MV-4-11 (cell line): ENCODE measurements at regions not wholly inside any gene's neighbourhood (a gene's known extent, or its start where the extent isn't known, plus 50 kb on each side); places are given as distances from the start of the nearest gene placed in this dataset.

Experiments
- DNase-seq: peaks from one replicate; lab custom pipeline; 2025; lab: John Stamatoyannopoulos, UW

DNA sequence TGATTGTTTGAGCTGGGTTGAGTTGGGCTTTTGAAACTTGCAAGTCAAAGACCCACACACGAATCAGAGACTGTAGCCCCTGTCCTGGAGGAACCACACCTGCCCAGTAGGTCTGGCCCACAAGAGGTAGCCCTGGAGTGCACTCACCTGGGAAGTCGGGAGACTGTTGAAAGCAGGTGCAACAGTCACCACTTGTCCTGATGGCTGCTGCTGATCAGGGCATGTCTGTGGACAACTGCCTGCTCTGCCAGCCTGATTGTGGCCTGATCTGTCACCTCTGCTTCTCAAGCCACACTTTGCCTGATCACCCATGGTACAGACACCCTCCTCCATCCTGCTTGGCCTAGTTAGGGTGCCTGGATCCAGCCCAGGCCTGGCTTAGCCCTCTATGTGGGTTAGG is 105.0 kb upstream of the HAAO start:
- no peak for DNase-seq

DNA sequence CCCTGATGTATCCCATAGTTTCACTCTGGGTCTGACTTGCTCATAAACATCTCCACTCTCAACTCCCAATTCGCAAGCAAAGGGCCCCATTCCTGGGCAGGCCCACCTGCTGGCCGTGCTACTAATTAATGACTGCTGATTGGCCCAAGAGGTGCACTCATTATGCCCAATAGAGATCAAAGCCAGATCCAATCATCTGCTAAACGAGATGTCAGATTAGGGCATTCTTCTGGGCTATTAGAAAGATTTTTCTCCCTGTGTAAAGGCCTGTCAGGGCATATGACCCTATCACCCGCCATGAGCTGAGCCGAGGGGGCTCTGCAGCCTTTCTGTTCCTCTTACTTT is 103.4 kb upstream of the HAAO start:
- DNase-seq = no peak

DNA sequence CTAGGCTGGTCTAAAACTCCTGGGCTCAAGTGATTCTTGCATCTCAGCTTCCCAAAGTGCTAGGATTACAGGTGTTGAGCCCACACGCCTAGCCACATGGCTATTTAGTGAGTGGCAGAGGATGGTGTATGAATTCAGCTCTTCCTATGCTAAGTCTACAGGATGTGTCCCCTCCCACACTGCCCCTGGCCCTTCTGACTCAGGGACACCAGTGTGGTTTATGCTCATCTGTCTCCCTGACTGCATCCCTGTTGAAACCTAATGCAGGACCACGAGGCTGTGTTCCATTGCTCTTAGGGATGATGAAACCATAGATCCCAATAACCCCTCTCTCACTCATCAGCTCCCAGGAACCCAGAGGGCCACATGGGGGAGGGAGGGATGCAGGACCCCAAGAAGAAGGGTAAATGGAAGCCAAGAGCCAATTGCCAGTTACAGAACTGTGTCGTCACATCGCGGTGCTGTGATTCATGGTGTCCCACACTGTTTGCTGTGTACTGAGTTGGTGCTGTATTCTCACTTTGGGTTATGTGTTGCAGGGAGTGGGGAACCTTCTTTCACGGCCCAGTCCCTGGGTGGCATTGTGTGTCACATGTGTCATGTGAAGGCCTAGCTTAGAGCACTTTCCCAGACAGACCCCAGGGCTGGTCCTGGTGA is 102.9 kb upstream of the HAAO start:
- peak; percentile 16 for DNase-seq

DNA sequence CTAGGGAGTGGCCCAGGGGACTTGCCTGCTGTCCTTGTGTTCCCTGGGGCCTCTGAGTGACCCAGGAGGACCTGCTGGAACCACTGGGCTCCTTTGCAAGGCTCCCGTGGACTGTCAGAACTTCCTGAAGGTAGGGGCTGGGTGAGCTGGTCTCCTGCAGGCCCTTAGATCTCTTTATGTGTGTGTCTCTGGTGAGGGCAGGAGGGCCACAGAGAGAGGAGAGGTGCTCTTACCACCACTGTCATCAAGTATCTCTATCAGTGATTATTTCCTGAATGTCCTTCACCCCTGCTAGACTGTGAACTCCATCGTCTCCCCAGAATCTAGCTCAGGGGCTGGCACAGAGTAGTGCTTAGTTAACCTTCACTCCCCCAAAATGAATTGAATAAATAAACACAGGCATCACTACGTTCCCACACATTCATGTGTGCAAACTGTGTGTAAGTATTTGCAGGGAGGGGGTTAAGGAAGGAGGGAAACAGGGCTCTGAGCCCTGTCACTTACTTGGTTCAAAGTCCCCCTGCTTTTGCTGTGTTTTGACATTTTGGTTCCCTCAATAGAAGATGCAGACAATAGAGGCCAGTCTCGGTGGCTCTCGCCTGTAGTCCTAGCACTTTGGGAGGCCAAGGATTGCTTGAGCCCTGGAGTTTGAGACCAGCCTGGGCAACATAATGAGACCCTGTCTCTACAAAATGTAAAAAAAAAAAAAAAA is 100.8 kb upstream of the HAAO start:
- DNase-seq = no peak

DNA sequence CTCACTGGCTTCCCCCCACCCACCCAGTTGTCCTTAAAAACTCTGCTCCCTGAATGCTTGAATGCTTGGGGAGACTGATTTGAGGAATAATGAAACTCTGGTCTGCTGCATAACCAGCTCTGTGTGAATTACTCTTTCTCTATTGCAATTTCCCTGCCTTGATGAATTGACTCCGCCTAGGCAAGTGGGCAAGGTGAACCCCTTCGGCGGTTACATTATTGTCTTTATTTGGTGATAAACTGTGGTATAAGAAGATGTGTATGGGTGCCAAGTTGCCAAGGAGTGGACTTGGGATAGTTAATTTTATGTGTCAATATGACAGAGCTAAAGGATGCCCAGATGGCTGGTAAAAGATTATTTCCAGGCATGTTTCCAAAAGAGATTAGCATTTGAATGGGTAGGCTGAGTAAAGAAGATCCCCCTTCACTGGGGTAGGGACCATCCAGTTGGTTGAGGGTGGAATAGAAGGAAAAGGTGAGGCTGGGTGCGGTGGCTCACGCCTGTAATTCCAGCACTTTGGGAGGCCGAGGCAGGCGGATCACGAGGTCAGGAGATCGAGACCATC is 98.5 kb upstream of the HAAO start:
- no peak for DNase-seq

DNA sequence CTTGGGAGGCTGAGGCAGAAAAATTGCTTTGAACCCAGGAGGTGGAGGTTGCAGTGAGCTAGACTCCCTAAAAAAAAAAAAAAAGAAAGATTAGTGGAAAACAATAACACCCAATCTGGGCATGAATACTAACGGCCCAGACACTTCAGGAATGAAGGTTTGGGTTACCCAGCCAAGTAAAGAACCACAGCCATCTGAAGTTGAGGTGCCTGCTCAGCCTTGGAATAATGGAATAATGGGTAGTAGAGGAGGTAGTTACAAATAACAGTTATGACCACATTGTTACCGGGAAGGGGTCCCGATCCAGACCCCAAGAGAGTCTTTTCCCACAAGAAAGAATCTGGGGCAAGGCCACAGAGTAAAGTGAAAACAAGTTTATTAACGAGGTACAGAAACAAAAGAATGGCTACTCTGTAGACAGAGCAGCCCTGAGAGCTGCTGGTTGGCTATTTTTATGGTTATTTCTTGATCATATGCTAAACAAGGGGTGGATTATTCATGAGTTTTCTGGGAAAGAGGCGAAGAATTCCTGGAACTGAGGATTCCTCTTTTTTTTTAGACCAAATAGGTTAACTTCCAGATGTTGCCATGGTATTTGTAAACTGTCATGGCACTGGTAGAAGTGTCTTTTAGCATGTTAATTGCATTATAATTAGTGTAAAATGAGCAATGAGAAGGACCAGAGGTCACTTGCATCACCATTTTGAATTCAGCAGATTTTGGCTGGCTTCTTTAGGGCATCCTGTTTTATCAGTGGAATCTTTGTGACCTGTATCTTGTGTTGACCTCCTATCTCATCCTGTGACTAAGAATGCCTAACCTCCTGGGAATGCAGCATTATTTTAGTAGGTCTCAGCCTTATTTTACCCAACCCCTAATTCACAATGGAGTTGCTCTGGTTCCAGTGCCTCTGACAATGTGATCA is 96.2 kb upstream of the HAAO start:
- DNase-seq = no peak

DNA sequence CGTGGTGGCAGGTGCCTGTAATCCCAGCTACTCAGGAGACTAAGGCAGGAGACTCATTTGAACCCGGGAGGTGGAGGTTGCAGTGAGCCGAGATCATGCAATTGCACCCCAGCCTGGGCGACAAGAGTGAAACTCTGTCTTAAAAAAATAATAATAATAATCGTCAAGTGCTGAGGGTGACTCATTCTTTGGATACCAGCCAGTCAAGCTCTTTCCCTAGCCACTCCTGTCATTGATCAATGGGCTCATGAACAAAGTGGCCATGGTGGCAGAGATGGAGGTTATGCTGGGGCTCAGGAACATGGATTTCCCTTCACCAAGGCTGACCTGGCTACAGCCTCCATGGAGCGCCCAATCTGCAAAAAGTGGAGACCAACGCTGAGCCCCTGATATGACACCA is 94.5 kb upstream of the HAAO start:
- DNase-seq = no peak

DNA sequence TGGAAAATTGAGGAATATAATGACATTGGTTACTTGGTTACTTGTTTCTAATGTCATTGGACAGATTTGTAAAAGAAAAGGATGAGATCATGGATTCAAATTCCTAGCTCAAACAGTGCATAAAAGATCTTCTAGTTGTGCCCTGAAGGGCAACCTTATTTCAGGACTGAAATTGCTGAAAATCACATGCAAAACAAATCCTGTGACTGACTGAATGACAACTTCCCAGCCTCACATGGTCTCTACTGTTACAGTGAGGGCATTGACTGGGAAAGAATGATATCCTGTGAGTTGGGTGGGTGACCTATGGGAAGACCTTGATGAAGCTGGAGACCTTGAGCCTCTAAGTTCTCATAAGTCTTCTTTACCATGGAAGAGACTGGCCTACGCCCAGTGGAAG is 90.4 kb upstream of the HAAO start:
- no peak for DNase-seq

DNA sequence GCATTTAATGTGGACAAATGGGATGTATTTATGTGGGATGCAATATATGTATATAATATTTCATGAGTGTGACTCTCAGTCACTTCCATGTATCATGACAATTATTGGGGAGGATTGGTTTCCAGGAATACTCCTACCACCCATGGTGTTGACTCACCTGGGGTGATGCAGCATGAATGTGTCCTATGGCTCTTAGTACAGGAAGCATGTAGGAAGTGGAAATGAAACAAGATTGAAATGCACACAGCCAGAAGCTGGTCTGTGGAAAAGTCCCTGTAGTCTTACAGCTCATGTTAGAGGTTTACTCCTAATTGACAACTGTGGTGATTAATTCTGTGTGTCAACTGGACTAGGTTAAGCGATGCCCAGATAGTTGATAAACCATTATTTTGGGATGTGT is 89.3 kb upstream of the HAAO start:
- DNase-seq = peak; percentile 23

DNA sequence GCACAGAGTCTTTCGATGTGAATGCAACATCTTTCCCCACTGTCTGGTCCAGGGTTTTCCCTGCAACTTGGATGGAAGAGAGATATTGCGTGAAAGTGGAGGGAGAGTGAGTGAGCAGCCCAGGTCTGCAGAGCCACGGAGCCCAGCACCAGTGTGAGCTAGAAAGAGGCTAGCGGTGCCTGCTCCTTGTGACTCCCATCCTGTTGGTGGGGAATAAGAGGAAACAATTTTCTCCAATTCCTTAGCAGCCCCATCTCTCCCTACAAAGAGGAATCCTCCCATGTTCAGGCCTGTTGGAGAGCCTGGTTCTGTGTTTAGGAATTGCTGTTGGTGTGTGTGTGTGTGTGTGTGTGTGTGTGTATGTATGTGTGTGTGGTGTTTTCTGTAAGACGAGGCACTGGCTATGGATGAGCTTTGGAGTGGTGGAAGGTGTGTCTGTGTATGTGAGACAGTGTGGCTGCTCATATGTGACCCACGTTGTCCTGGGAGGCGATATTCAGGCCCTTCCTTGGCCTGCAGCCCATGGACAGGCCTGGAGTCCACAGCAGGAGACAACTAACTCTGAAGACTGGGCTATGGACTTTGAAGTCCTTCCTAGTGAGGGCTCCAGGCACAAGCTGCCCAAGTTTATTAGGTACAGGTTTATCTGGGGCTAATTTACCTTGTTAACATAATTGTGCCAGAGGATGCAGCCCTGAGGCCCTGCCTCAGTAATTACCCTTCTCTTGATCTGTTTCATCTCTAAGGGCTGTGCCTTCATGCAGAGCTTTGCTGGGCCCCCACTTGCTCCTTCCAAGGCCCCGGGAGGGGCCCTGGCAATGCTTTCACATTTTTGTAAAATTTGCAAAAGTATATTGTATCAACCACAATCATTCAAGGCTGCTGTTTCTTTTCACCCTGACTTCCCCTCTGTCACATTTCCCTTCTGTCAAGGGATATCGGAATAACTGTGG is 88.6 kb upstream of the HAAO start:
- no peak for DNase-seq

DNA sequence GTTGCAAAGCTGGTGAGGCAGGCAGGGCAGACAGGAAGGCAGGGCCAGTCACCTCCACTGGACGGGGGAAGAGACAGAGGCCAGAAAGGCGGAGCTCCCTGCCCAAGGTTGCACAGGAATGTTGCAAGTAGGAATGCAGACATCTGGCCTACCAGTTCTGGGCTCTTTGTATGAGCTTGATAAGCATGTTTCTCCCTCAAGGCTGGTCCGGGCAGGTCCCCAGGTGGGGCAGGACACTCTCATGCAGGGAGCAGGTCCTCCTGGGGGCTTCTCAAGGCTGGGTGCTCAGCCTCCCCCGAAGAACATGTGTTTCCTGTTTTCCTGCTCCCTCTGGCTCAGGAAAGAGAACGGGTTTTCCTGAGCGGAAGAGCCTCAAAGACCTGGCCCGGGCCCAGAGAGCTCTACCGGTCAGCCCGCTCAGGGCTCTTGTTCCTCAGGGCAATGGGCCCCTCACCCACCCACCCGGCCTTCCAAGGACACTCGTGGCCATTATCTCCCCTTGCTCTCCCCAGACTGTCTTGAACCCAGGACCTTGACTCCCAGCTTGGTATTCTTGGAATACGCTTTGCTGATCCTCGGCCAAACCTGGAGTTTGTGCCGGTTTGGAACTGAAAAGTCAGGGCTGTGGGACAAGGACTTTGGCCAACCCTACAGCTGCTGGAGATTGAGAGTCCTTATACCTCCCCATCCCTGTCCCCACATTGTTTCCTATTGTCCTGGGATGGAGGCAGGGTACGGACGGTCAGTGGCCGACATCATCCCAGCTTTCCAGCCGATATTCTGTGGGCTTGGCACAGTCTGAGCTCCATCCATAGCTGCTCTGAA is 87.7 kb upstream of the HAAO start:
- no peak for DNase-seq

DNA sequence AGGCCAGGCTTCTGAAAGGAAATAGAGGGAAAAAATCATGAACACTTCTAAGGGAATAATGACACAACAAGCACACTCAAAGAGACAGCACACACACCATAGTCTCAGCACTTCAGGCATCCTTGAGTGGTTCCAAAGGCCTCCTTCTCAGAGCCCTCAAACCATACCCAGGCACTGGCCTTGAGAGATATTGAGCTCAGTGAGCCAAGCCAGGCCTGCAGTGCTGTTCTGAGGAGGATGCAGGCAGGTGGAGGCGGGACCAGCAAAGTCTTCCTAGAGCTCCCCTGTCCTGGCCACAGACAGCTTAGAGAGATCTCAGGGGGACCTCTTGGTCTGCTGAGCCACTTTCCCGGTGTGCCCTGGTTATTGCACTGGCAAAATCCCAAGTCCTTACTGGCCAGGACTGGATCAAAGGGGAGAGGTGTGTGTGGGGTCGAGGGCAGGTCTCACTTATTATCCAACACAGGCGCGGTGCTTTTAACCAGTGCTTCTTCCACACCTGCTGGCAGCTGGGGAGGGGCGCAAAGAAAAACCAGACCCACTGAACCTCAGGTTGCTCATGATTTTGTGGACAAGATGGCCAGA is 86.8 kb upstream of the HAAO start:
- DNase-seq = no peak

DNA sequence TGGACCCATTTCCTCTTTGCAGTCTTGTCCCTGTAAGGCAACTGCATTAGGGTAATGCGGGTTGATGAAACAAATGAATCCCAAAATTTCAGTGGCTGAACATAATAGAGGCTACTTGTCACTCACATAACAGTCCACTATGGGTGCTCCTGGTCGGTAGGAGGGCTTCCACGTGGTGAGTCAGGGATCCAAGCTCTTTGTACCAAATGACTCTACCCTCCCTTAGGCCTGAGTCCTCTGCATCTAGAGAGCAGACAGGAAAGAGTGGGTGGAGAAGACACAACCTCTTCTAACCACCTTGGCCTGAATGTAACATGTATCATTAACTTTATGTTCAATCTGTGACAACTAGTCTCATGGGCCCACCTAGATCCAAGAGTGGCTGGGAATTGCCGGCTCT is 86.2 kb upstream of the HAAO start:
- DNase-seq = no peak

DNA sequence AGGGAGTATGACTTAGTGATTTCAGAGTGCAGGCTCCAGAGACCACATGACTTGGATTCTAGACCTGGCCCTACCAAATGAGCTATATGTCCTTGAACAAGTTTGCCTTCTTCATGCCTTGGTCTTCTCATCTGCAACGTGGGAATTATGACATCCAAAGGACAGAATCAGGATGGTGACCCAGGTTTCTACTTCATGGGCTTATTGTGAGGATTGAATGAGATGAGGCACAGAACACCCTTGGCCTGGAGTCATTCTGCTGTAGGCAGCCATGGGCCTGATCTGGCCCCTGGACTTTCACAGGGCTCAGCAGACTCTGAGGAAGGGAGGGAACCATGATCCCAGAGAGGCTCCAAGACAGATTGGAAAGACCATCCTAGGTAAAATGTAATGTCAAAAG is 85.6 kb upstream of the HAAO start:
- no peak for DNase-seq

DNA sequence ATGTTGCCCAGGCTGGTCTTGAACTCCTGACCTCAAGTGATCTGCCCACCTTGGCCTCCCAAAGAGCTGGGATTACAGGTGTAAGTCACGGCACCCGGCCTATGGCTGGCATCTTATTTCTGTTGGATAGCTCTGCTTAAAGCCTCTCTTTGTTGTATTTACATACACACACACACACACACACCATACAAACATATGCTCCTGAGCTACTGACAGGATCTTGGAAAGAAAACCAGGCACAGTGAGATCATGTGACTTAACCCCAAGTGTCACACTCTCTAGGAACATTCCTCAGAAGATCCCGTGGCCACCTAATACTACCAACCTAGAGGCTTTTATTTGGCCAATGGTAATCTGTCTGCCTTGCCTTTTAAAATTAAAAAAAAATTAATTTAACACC is 85.1 kb upstream of the HAAO start:
- DNase-seq = no peak

DNA sequence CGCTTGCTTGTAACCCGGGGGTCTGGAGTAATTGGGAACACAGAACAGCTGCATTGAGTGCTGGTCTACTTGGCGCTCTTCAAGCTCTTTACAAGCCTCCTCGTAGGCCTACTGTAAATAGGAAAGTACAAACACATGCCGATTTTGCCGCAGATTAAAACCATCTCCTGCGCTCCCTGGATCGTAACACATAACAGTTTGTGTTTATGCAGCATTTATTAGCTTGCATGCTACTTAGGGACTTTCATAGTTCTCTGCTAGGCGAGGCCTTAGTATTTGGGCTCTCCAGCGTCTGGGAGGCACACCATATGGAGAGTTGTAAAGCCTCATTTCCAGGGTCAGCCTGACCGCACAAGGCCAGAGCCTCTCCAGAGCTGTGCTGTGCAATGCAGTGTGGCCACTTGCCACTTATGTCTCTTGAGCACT is 84.0 kb upstream of the HAAO start:
- no peak for DNase-seq

DNA sequence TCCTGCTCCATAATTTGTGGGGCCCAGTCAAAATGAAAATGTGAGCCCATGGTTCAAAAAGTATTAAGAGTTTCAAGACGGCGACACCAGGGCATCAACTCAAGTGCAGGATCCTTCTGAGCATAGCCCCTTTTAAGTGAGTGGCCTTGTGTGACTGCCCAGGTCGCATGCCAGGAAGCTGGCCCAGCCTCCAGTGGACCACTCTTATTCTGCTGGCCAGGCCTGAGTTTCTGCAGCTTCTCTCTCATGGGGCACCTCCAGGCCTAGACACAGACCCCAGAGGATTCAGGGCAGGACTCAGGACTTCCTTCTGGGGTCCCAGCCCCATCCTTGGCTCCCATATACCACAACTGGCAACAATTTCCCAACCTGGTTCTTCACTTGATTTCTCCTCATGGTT is 83.5 kb upstream of the HAAO start:
- no peak for DNase-seq

DNA sequence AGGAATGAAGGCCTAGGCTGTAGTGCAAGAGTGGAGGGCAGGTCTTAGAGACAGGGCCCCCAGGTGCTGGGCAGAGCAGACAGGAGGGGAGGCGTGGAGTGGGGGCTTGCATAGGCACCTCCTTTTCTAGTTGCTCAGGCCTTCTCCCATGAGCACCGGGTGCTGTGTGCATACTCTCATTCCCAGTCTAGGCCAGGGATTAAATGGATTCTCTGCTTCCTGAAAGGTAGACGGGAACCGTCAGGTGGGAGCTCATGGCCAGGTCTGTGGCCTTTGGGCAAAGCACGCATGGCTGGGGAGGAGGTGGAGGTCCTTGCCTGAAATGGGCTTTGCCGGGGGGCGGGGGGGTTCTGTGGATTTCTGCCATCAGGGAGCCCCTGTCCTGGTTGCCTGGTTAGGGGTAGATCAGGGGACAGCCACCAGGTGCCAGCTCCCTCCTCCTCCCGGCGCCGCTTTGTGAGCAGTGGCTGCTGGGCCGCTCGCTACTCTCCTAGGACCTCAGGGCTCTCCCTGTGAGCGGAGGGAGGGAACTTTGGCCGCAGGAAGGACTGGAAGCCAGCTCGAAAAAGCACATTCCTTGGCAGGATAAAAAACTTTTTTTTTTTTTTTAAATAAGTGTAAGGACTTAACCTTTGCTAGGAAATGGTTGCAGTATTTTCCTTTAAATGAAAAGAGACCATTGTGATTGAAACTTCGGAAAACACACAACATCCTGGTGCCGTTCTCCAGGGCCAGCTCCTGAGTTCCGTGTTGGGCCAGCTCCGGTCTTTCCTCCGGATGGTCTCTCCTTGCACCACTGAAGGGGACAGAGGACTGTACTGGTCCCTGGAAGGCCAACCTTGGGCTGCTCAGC is 82.8 kb upstream of the HAAO start:
- DNase-seq = no peak

DNA sequence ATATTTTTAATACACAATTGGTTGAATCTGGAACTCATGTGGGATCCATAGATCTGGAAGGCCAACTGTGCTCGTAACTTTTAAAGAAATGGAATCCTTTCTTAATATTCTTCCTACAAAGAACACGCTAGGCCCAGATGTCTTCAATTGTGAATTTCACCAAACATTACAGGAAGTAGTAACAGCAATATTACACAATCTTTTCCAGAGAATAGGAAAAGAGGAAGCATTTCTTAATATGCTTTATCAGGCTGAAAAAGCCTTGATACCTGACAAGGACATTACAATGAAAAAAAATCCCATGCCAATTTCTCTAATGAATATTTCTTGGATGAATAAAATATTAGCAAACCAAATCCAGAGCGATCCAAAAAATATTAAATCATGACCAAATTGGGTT is 80.3 kb upstream of the HAAO start:
- peak; percentile 69 for DNase-seq
